ENCODE measurements at regions not wholly inside any gene's neighbourhood (a gene's known extent, or its start where the extent isn't known, plus 50 kb on each side); places are given as distances from the start of the nearest gene placed in this dataset.
A peak's percentile ranks its signal among the peaks of the same experiment; 100 is the strongest.

GRCh38 chr13:40240293-40240692 is 426.1 kb downstream of the FOXO1 start:
- no peak for DNase-seq (ENCODE audit: low read depth)

DNA sequence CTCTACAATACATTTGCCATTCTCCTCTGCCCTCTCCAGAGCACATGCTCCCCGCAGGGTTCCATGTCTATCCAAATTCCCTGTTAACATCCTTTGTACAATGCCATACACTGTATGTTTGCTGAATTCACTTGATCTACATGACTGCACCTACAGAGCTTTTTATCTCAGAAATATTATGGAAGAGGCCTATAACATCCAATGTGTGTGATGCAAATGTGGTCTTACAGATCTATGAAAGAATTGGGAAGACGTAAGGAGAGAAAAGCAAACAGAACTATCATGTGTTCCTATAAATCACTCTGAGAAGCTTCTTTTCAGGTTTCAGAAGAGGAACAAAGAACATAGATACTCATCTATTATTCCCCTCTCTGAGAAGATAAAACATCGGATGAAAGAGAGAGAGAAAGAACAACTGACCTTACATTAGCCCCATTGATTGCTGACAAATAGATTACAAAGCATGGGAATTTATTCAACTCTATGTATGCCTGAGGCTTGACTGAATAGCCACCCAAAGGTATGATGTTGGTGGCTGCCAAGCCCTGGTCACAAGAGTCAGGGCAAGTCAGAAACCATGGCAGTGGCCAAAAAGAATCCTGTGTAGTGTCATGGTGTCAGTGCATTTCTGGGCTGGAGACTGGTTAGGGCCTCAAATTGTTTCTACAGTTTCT is 425.2 kb downstream of the FOXO1 start:
- DNase-seq (ENCODE audit: low read depth), result no peak

DNA sequence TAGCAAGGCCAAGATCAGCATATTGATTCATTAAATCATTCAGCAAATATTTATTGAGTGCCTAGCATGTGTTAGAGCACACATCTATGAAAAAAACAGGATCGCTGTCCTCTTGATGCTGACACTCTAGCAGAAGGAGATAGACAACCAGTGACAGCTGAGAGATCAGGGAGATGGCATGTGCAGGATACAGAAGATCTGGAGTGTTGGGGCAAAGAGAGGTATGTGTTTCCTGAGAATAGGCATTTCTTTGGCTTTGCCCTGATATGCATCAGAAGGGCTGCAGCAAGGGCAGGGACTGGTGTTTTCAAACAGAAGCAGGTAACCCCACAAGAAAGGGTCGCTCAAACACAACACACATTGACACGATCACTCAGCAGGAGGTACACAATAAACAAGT is 423.4 kb downstream of the FOXO1 start:
- no peak for DNase-seq (ENCODE audit: low read depth)

DNA sequence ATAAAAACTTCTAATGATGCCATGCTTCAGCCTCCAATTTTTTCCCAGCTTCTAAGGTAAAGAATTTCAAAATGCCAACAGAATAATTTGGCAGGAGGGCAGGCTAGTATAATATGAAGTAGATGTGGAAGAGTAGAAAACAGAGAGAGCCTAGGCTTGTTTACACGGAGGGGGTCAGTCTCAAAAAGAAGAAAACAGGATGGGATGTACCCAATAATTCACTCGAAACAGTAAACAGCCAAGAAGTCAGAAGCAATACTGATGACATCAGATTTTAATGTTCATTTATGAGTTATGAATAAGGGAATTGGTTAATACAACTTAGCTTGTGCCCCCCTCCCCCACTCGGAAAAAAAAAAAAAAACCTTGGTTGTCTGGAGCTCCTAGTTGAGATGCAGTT is 422.5 kb downstream of the FOXO1 start:
- DNase-seq (ENCODE audit: low read depth), result no peak

- no peak for DNase-seq (ENCODE audit: low read depth)
These were observed 420.9 kb downstream of the FOXO1 start for GRCh38 chr13:40245567-40245966.

- no peak for DNase-seq (ENCODE audit: low read depth)
These were observed 418.6 kb downstream of the FOXO1 start for GRCh38 chr13:40247845-40248244.

- peak; percentile 11 for DNase-seq (ENCODE audit: low read depth)
These were observed 415.0 kb downstream of the FOXO1 start for GRCh38 chr13:40251343-40252032.

DNA sequence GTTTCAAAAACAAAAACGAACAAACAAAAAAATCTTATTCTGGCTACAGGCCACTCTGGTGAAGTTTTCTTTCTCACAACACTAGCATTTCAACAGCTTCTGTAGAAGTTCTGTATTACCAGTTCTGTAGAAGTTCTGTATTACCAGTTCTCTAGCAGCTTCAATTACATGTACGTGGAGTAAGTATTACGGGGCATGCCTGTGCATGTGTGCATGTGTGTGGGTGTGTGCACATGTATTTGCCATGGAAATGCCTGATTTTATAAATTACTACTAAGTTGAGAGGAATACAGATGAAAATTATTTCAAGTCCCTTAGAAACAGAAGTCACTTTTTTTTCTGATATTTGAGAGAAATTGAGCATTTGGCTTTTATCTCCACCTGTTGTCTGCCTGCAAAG is 414.2 kb downstream of the FOXO1 start:
- no peak for DNase-seq (ENCODE audit: low read depth)

DNA sequence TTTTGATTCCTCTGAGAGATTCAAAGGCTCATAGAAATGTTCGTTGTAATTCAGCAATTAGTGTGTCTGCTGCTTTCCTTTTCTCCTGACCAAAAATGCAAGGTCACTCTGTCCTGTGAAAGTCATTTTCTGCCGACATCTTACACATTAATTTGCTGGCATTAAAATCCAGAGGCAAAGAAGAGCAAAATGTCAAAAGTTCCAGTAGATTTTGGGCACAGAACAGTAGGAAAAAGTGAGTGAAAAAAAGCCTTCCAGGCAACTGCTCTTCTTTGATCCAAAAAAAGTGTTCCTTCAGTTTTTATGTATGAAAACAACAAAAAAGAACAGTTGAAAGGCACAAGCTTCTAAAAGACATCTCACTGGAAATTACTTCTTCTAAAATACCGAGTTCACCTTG is 413.8 kb downstream of the FOXO1 start:
- no peak for DNase-seq (ENCODE audit: low read depth)

GRCh38 chr13:40254394-40254793 is 412.0 kb downstream of the FOXO1 start:
- DNase-seq (ENCODE audit: low read depth), result no peak

- no peak for DNase-seq (ENCODE audit: low read depth)
These were observed 410.9 kb downstream of the FOXO1 start for GRCh38 chr13:40255551-40255950.

GRCh38 chr13:40259899-40260298 is 406.5 kb downstream of the FOXO1 start:
- DNase-seq (ENCODE audit: low read depth), result no peak

- DNase-seq (ENCODE audit: low read depth), result no peak
These were observed 405.1 kb downstream of the FOXO1 start for GRCh38 chr13:40261336-40261735.

DNA sequence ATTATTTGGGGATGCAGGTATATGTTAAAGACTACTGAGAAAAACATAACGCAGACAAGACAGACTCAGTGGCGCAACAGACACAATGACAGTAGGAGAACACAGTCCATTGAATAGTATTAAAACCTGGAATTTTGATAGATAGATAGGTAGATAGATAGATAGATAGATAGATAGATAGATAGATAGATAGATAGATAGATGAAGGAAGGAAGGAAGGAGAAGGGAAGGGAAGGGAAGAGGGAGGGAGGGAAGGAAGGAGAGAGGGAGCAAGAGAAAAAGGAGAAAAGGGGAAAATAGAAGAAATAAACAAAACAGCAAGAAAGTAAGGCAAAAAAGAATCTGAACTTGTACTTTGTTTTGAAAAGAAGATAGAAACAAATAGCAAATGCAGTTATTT is 404.5 kb downstream of the FOXO1 start:
- DNase-seq (ENCODE audit: low read depth), result no peak

GRCh38 chr13:40269086-40269485 is 397.4 kb downstream of the FOXO1 start:
- DNase-seq (ENCODE audit: low read depth), result no peak

- no peak for DNase-seq (ENCODE audit: low read depth)
These were observed 395.7 kb downstream of the FOXO1 start for GRCh38 chr13:40270726-40271125.

GRCh38 chr13:40271271-40271885 is 395.1 kb downstream of the FOXO1 start:
- no peak for DNase-seq (ENCODE audit: low read depth)

DNA sequence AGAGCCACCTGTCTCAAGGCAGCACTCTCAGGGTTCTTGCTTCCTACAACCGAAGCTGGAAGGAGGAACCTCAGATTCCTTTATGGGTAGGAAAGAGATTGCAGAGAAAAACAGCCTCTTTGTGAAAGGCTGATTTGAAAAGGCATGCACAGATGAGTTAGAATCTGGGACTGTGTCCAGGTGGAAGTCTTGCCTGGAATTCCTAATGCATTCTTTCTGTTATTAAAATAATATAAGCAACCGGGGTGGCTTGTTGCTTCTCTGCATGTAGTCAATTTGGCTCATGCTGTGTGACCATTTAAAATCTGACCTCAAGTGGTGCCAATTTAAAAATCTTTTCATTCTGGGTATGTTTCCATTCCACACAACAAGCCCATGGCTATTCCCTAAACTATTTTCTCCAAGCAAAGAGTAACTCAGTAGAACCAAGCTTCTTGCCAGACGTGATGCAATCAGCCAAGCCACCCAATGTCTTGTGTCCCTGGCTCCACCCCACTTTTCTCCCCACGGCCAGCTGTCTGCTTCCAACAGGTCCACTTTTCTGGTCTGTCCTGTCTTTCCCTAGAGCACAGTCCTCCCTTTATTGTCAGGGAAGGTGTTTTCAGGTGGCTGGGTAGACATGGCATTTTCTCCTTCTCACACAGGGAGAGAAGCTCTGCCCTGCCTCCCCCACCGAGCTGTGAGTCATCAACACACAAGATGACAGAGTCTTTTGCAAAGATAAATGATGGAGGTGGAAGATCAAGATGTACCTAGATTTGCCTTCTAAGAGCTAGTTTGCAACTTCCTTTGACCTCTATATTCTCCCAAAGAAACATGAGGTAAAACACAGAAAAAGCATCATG is 394.3 kb downstream of the FOXO1 start:
- DNase-seq (ENCODE audit: low read depth), result peak; percentile 58

DNA sequence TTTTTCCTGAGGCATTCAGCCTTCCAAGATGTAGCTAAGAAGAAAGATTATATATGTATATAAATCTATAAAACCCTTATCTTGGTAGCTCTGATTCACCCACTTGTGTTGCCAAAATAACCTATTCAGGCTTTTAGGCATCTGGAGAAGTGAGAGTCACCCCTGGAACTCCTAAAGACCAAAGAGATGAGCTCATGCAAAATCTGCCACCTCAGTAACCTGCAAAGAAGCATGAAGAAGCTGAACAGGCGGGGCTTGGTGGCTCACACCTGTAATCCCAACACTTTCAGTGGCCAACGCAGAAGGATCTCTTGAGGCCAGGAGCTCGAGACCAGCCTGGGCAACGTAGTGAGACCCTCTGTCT is 393.7 kb downstream of the FOXO1 start:
- DNase-seq (ENCODE audit: low read depth), result peak; percentile 44

DNA sequence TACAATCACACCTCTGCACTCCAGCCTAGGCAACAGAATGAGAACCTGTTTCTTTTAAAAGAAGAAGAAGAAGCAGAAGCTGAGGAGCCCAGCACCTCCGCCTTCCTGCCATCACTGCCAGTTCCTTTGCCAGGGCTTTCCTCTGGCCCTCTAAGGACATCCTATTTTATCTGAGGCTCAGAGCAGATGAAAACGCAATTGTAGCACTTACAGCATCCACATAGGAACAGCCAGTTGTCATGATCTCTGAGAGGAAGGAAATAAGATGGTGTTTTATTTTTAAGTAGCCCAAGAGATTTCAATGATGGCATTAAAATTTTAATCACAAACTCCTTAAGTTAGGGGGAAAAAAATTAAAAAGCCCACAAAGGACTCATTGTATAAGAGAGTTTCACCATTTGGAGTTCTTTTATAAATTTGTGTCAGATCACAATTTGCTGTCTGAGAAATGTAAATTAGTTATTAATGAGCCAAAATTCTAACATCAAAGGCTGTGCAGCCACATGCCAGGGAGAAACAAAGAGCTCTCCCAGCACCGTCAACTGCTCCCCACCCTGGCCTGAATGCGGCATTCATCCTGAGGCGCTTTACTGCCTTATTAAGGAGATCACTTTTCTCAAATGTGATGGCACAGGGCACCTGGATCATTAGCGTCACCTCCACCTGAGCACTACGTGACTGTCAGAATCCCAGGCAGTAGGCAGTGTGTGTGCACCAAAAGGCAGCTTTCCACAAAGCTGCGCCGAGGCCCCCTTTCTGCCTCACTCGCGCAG is 393.0 kb downstream of the FOXO1 start:
- DNase-seq (ENCODE audit: low read depth), result no peak

DNA sequence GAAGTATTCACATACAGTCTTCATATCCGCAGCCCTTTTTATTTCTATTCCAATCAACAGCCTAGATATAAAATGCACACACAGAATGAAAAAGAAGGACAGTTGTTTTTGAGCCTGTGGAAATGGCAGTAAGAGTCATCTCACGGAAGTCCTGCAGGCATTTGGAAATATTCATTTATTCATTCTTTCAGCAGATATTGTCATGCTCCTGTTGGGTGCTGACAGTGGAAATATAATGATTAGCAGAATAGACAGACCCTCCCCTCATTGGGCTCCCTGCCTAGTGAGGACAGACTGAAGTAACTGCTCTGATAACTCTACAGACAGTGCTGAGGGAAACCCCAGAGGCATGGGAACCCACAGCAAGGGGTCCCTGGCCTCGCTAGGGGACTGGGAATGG is 392.3 kb downstream of the FOXO1 start:
- no peak for DNase-seq (ENCODE audit: low read depth)

All from HT1080 (cell line).